Keratinocyte (primary cell): ENCODE measurements at regions not wholly inside any gene's neighbourhood (a gene's known extent, or its start where the extent isn't known, plus 50 kb on each side); places are given as distances from the start of the nearest gene placed in this dataset.

Experiments used
- CTCF ChIP-seq, 3 experiments: IDR thresholded peaks in 1 of 3; conservative IDR thresholded peaks in 1 of 3; optimal IDR thresholded peaks in 1 of 3; 2 replicates in 2 of 3; 3 replicates in 1 of 3; pipeline versions ENCODE3 to v1.5.1; 2011; ENCODE audit warnings: low read length in 3 of 3, mild to moderate bottlenecking in 3 of 3, moderate library complexity in 2 of 3, control low read depth in 1 of 3, inconsistent platforms in 1 of 3; ENCODE audit not compliant: insufficient read depth in 2 of 3; ENCODE audit errors: extremely low read depth in 1 of 3
- EZH2 ChIP-seq: IDR thresholded peaks from one replicate; pipeline ENCODE4 v1.6.1; 2012; ENCODE audit warnings: inconsistent platforms, mild to moderate bottlenecking, low read length, moderate library complexity

- no peak for TF ChIP-seq CTCF (optimal IDR thresholded peaks at IDR 0.05 in 1 of 3, IDR thresholded peaks at IDR 0.05 in 1 of 3, conservative IDR thresholded peaks at IDR 0.05 in 1 of 3; ENCODE audit: extremely low read depth in 1 of 3, insufficient read depth in 2 of 3, low read length in 3 of 3)
- no peak for TF ChIP-seq EZH2
Measured at GRCh38 chr18:60153376-60153775, 219.2 kb downstream of the MC4R start.
